Lung microvascular endothelial cell (primary cell): ENCODE measurements at regions not wholly inside any gene's neighbourhood (a gene's known extent, or its start where the extent isn't known, plus 50 kb on each side); places are given as distances from the start of the nearest gene placed in this dataset.
"Not testable (repeated sequence)": the region's sequence is repeated elsewhere in the genome, so short reads cannot be mapped to it uniquely, and the experiment has no call there.

Source experiments
- DNase-seq, 2 donors: peaks; one replicate each; pipeline versions ENCODE4 v3.0.0 to v3.0.0-alpha.2; 2010; ENCODE audit warnings: low read depth in 2 of 2

DNA sequence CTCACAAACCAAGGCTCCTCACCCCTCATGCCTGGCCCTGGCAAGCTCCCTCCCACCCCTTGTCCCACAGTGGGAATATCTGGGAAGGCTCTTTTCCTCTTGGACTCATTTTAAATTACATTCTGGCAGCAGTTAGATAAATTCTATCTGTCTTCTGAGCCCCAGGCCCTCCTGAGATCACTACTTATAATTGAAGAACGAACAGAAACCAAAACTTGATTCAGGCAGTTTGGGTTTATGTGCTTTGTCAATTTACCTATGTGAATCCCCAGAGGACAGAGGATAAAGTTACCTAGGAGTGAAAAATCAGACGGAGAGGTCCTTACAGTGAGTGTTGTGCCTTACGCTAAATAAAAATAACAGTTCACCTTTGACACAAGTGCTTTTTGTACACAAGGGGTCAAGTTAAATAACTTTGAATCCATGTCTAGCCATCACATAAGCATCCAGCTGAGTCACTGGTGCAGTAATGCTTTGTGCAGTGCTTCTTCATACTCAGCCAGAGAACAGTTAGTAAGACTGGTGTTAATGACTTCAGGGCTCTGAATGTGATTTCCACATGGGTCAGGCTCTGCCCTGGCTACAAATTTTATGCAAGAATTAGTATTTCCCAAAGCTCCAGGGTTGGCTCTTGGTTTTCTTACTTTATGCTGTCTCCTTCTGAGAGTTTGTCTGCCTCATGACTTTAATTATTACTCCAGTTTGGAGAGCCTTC is 329.3 kb downstream of the INSIG2 start:
- DNase-seq = no peak

DNA sequence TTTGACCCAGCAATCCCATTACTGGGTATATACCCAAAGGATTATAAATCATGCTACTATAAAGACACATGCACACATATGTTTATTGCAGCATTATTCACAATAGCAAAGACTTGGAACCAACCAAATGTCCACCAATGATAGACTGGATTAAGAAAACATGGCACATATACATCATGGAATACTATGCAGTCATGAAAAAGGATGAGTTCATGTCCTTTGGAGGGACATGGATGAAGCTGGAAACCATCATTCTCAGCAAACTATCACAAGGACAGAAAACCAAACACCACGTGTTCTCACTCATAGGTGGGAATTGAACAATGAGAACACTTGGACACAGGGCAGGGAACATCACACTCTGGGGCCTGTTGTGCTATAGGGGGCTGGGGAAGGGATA is 326.9 kb downstream of the INSIG2 start:
- not testable (repeated sequence) for DNase-seq

GRCh38 chr2:118403658-118404451 is 315.6 kb downstream of the INSIG2 start:
- no peak for DNase-seq

GRCh38 chr2:118388771-118389170 is 300.5 kb downstream of the INSIG2 start:
- DNase-seq = peak in 1 of 2 donors; percentile 19

GRCh38 chr2:118387509-118387908 is 299.2 kb downstream of the INSIG2 start:
- no peak for DNase-seq

DNA sequence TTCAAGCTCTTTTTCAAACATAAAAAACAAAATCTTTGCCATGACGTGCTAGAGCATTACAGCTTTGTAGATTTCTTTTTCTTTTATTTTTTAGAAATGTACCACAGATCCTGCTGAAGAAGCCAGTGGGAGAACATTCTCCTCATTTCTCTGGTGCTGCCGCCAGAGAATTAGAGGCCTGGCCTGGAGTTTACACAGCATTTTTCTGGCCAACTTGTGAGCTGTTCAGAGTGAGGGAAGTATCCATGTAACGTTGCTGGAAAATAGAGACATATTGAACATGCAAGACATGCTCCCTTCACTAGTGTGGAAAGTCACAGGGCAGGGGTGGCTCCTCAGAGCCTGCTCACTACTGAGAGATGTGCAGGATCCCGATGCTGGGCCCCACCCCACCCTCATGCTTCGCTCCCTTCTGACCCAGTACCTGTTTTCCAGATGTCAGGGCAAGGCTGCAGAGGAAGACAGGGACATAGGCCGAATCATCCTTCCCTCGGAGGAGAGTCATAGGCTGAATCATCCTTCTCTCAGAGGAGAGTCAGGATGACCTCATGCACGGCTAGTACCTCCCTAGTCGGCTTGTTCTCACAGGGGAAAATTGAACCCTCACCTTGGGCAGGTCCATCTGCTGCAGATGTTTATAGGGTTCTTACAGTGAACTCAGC is 298.5 kb downstream of the INSIG2 start:
- DNase-seq = peak in 1 of 2 donors; percentile 19

GRCh38 chr2:118380915-118381653 is 292.8 kb downstream of the INSIG2 start:
- no peak for DNase-seq

- no peak for DNase-seq
These were observed 287.7 kb downstream of the INSIG2 start for GRCh38 chr2:118375907-118376485.

DNA sequence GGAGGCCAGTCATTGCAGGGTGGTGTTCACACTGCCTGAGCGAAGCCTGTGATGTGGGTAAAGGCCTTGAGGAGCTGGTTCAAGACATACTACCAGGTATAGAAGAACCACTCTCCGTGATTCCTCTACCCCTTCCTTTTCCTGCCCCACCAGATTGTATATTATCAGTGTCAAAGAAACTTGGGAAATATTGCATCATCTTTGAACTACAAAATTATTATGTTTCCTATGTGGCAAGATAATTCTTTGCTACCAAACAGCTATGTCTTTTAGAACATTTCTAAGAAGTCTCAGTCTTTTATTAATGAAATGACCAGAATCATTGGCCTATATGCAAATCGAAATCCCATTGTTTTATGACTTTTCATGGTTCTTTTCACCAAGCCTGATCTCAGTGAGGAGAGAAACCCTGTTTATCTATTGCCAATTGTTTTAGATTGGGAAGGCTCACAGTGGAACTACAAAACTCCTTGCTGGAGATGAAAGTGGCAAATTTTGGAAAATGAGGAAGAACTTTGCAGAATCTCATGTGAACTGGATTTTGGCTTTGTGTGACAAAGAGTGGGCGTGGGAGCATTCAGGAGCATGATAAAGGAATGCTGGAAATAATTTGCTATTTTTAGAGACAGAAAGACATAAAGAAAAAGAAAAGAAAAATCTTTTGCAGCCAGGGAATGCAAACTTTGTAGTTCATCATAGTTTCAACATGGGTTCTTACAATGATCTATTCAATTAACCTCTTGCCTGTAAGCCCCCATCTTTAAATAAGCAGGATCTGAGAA is 286.9 kb downstream of the INSIG2 start:
- DNase-seq = no peak

GRCh38 chr2:118372886-118373830 is 284.9 kb downstream of the INSIG2 start:
- DNase-seq = no peak

- DNase-seq = peak; percentile 30 to 66
These were observed 283.2 kb downstream of the INSIG2 start for GRCh38 chr2:118371515-118371914.

- DNase-seq = not testable (repeated sequence)
These were observed 281.2 kb downstream of the INSIG2 start for GRCh38 chr2:118369521-118369920.

- DNase-seq = no peak
These were observed 275.3 kb downstream of the INSIG2 start for GRCh38 chr2:118363604-118364003.

- DNase-seq = no peak
These were observed 267.8 kb downstream of the INSIG2 start for GRCh38 chr2:118356051-118356450.

DNA sequence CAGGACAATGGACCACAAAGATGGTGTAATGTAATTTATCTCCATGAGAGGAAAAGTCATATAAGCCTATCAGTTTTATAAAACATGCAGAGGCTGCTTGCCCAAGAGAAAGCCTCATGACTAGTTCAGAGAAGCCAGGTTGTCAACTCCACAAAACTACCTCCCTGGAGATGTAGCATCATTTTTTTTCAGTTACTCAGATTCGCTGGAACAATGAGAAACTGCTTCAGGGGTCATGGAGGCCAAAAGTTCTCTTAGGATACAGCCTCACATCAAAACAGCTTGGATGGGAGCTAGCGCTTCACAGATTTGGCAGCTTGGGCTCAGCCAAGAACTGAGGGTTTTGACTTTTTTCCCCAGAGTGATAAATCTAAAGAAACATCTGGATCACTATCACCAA is 263.5 kb downstream of the INSIG2 start:
- DNase-seq = no peak

DNA sequence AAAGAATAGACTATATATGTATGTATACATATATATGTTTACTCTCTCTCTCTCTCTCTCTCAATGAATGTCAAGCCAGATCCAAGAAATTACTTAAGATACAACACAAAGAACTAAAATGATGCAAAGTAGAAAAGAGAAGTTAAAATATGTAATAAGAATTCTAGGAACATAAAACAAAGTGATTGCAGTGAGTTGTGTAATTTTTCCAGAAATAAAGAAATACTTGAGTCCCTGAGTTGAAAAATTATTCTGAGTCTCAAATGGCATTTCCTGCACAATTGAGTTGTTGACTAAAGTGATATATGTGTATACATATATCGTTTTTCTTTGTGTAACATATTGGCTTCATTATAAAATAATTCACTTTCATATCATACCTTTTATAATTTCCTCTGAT is 262.4 kb downstream of the INSIG2 start:
- DNase-seq = no peak

DNA sequence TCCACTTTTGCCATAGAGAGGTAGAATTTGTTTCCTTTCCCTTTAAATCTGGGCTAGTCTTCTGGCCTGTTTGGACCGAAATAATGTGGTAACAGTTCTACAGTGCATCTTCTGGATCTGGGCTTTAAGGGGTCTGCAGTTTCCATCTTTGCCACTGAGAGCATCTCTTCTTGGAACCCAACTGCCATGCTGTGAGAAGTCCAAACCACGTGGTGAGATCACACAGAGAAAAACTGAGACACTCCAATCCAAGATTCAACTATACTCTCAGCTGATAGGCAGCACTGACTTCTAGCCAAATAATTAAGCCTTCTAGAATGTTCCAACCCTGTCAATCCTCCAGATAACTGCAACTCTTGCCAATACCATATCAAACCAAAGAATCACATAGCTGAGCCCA is 261.1 kb downstream of the INSIG2 start:
- no peak for DNase-seq

DNA sequence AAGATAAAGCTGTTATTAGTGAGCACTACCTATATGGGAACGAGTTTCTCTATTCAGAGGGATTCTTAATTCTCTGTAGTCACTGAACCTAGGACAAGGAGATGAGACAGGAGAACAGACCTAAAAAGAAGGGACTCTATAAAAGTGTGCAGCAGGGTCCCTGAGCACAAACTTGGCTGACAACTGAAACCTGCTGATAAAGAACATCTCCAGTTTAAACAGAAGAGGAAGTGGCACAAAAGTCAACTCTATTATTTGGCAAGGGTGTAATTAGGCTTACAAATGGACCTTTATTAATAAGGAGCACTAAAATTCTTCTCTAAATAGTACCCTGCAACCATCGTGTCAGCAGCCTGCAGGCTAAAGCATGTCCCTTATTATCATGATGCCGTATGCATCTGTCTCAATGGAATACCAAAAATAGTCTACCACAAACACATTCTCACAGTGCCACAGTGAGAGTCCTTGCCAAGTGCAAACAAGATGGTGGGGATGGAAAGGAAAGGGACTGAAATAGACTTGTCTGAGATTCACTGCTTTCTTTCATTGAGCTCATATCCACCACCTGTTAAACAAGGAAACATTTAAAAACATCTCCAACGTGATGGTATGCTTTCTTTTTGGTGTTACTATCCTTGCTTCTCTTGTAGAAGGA is 260.2 kb downstream of the INSIG2 start:
- no peak for DNase-seq

GRCh38 chr2:118345465-118345864 is 257.2 kb downstream of the INSIG2 start:
- no peak for DNase-seq
